A549 (cell line): ENCODE measurements at regions not wholly inside any gene's neighbourhood (a gene's known extent, or its start where the extent isn't known, plus 50 kb on each side); places are given as distances from the start of the nearest gene placed in this dataset.

ENCODE experiments used
- ATAC-seq, 2 experiments: fragments of 200-7000 bp in 1 of 2; fragments of >200 bp in 1 of 2; cut with Nextera tagmentation in 1 of 2; cut with Tn5 transposase in 1 of 2; 3 replicates each; pipeline versions ENCODE4 v1.8.0 to v1.9.1; 2018 to 2020; ENCODE audit warnings: mild to moderate bottlenecking in 1 of 2, moderate library complexity in 1 of 2
- CTCF ChIA-PET: fragments of 300-600 bp; sonication (Branson Sonifier 250); formaldehyde crosslinking; extraction: SDS; loops from one replicate; lab custom pipeline; 2021; ENCODE audit warnings: antibody characterized with exemption, inconsistent platforms; lab: Yijun Ruan, JAX
- POLR2A ChIA-PET: fragments of 350-600 bp; formaldehyde crosslinking; extraction: SDS; loops from one replicate; lab custom pipeline; 2021; ENCODE audit warnings: antibody characterized with exemption, inconsistent platforms; lab: Yijun Ruan, JAX
- DNase-seq, 2 experiments: peaks; one replicate each; pipeline versions ENCODE4 v3.0.0 to v3.0.0-alpha.2; 2011 to 2016; ENCODE audit warnings: low read depth in 1 of 2, low spot score in 1 of 2
- FAIRE-seq: peaks from 2 replicates; lab custom pipeline; 2011; peaks lifted over from hg19 to GRCh38; lab: Jason Lieb, UNC
- H3K27ac ChIP-seq, 2 experiments: fragments of >200 bp; sonication (Bioruptor Twin); formaldehyde crosslinking; 3 replicates each; pipeline ENCODE4 v1.5.1; 2016 to 2017
- H3K4me1 ChIP-seq: fragments of >200 bp; sonication (Bioruptor Twin); formaldehyde crosslinking; 3 replicates; pipeline ENCODE4 v1.6.1; 2016
- H3K4me2 ChIP-seq: fragments of >200 bp; sonication (Bioruptor Twin); formaldehyde crosslinking; 3 replicates; pipeline ENCODE4 v1.6.1; 2016
- H3K4me3 ChIP-seq: fragments of >200 bp; sonication (Bioruptor Twin); formaldehyde crosslinking; 3 replicates; pipeline ENCODE4 v1.5.1; 2016
- H3K9me3 ChIP-seq: fragments of >200 bp; sonication (Bioruptor Twin); formaldehyde crosslinking; 3 replicates; pipeline ENCODE4 v1.6.1; 2016
- EHF ChIP-seq: fragments of 250-450 bp; sonication (Bioruptor Pico); IDR thresholded peaks from 2 replicates; pipeline ENCODE4 v1.5.0; 2020; ENCODE audit warnings: mild to moderate bottlenecking
- EP300 ChIP-seq, 2 experiments: fragments of >200 bp; sonication (Bioruptor Twin); formaldehyde crosslinking; IDR thresholded peaks; 2 replicates in 1 of 2; 3 replicates in 1 of 2; pipeline ENCODE4 v1.6.1; 2016 to 2017
- FOSB ChIP-seq: fragments of 250-450 bp; sonication (Bioruptor Pico); IDR thresholded peaks from 2 replicates; pipeline ENCODE4 v1.5.0; 2020; ENCODE audit warnings: mild to moderate bottlenecking, moderate library complexity
- FOXS1 ChIP-seq: fragments of 250-450 bp; sonication (Bioruptor Pico); IDR thresholded peaks from 2 replicates; pipeline ENCODE4 v1.5.0; 2020; ENCODE audit warnings: mild to moderate bottlenecking, moderate library complexity
- HDAC2 ChIP-seq: fragments of 200-600 bp; sonication (generic); IDR thresholded peaks from 2 replicates; pipeline ENCODE4 v1.6.1; 2016
- HES2 ChIP-seq: fragments of >200 bp; sonication (Bioruptor Twin); formaldehyde crosslinking; IDR thresholded peaks from 2 replicates; pipeline ENCODE4 v1.6.1; 2016
- HOXB5 ChIP-seq: fragments of 250-450 bp; sonication (Bioruptor Pico); IDR thresholded peaks from 2 replicates; pipeline ENCODE4 v1.5.0; 2020; ENCODE audit warnings: mild to moderate bottlenecking, moderate library complexity
- MAFK ChIP-seq: fragments of 450-650 bp; IDR thresholded peaks from 2 replicates; pipeline ENCODE4 v1.6.1; 2014; ENCODE audit not compliant: partially characterized antibody
- NR3C1 ChIP-seq: fragments of >200 bp; sonication (Bioruptor Twin); formaldehyde crosslinking; IDR thresholded peaks from 3 replicates; pipeline ENCODE4 v1.6.1; 2017
- PHF8 ChIP-seq: fragments of 200-600 bp; sonication (generic); IDR thresholded peaks from 2 replicates; pipeline ENCODE4 v1.6.1; 2016; ENCODE audit warnings: low read depth, mild to moderate bottlenecking, antibody characterized with exemption, moderate library complexity, borderline replicate concordance
- USF2 ChIP-seq: fragments of 450-650 bp; IDR thresholded peaks from 2 replicates; pipeline ENCODE4 v1.6.1; 2014; ENCODE audit warnings: antibody characterized with exemption
- WGBS: methylation state at CpG from one replicate; pipeline ENCODE4 v1.1.6; 2017; ENCODE audit errors: missing lambda C conversion rate; 5-methylcytosine and 5-hydroxymethylcytosine counted together
- small RNA-seq, 6 experiments: library from RNA; depleted of rRNA; stranded (forward); fragments of <200 nt; gene quantifications; one replicate each; pipeline ENCODE3, GENCODE V24; 2012

DNA sequence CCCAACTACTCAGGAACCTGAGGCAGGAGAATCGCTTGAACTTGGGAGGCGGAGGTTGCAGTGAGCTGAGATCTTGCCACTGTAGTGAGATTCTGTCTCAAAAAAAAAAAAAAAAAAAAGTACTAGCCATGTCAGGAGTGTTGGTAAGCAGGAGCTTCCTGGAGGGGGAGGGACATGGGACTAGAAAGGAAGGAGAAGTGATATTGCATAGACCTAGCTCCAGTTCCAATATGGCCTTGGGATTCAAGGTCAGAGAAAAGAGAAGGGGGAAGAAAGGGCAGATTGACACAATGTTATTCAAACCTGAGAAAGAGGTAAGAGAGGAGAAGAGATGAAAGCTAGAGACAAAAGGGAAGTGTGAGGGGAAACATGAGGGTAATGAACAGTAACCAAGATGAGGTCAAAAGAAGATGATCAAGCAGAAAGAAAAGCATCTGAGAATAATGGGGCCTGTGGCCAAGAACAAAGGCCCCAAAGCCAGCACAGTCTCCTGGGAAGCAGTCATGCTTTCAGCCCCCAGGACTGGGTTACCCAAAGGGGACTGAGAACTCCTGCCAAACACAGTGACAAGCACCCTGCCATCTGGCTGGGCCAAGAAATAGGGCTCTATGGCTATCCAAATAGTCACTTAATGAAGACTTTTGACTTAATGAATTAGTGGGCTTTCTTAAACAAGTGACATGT is 51.7 kb upstream of the FTH1 start:
- Histone ChIP-seq H3K4me1 (peaks cover 17% of the 10 kb centered on the region), H3K4me2 (no peak overlapping the region), H3K27ac (peak overlapping the region; percentile 0 to 58; a peak in 4 of 6 replicates), H3K4me3 (no peak overlapping the region), H3K9me3 (peaks cover 24% of the 10 kb centered on the region)
- ChIA-PET POLR2A (no interaction called here), CTCF (no interaction called here)
- no peak for FAIRE-seq
- WGBS = 91% methylated on average over 2 of the region's 2 CpGs
- ATAC-seq = no peak
- DNase-seq = no peak
- TF ChIP-seq EP300 (IDR thresholded peaks at IDR 0.05) (no peak), PHF8 (no peak), FOXS1 (CRISPR knock-in tag) (no peak), HOXB5 (no peak), HES2 (no peak), MAFK (no peak), EHF (CRISPR knock-in tag) (no peak), HDAC2 (no peak), USF2 (no peak)

DNA sequence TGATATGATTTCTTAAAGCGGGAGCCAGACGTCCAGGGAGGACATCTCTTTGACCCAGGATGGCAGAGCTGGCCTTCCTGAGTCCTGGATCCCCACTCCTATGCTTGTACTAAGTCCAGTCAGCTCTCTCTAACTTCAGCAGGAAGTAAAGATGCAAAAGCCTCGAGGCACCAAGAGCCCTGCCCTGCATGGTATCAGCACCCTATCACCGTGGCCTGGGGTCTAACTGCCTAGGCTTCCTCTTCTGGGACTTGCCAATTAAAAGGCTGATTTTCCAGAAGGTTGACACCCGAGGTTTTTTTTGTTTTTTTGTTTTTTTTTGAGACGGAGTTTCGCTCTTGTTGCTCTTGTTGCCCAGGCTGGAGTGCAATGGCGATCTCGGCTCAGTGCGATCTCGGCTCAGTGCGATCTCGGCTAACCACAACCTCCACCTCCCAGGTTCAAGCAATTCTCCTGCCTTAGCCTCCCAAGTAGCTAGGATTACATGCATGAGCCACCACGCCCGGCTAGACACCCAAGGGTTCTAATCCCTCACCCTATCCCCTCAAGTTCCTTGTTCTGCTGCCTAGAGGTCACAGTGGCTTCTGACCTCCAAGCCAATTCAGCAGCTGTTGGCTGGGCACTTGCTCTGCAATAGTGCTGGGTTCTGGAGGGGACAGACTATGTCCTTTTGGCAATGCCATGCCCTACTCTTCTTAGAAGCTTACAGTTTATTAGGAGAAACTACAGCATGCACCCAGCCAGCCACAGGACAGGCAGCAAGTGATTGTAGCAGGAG is 50.6 kb upstream of the FTH1 start:
- CTCF ChIA-PET = interaction anchor here (1.1 to 1.7 kb wide), 4 partner anchors 14 to 70 kb away, joined by 3 to 5 read pairs (median 4); no protein-coding TSS in a partner anchor

More for the DNA sequence above, 50.6 kb upstream of the FTH1 start:
- POLR2A ChIA-PET = interaction anchor here (0.8 kb wide), 1 partner anchor 46 kb away, joined by 3 read pairs; no protein-coding TSS in a partner anchor
- 87% methylated on average over 15 of the region's 15 CpGs for WGBS
- Histone ChIP-seq H3K4me2 (no peak overlapping the region), H3K27ac (peak overlapping the region; percentile 48 to 70), H3K9me3 (peaks cover 24% of the 10 kb centered on the region), H3K4me1 (peaks cover 27% of the 10 kb centered on the region), H3K4me3 (no peak overlapping the region)
- no peak for DNase-seq
- TF ChIP-seq FOSB (CRISPR knock-in tag) (no peak), NR3C1 (no peak)
- no peak for ATAC-seq
- no peak for FAIRE-seq

Small RNAs in the stretch of these regions (small RNA-seq; reads per million reads assigned to genes)
- gene AP003733.2 = 0 reads per million in 6 experiments
